Fibroblast of mammary gland (primary cell): ENCODE measurements at regions not wholly inside any gene's neighbourhood (a gene's known extent, or its start where the extent isn't known, plus 50 kb on each side); places are given as distances from the start of the nearest gene placed in this dataset.

Source experiments
- DNase-seq: peaks from one replicate; pipeline ENCODE4 v3.0.0-alpha.2; 2010; ENCODE audit warnings: low read depth
- H3K4me3 ChIP-seq: 2 replicates; pipeline ENCODE4 v1.5.1; 2011; ENCODE audit warnings: low read depth, mild to moderate bottlenecking, low read length, moderate library complexity; ENCODE audit not compliant: control insufficient read depth
- TF ChIP-seq, protein P1 (sequence below): conservative IDR thresholded peaks from 2 replicates; pipeline ENCODE4 v1.5.1; 2011; ENCODE audit warnings: low read depth, low read length, inconsistent platforms; ENCODE audit not compliant: control insufficient read depth, insufficient read depth

DNA sequence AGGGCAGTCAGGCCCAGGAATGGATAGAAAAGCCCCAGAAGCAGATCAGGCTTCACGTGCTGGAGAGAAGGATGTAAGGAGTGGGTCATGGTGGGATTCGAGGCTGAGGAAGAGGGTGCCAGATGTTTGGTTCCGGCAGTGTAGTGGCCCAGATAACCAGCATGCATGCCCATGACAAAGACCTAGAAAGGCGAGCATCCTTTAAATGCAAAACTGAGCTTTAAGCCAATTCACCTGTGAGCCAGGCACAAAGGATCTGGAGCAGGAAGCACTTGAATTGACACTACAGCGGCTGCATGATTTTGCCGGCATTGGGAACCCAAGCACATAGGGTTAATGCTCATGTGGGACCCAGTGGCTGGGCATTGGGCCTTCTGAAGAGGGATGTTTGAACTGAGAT is 185.5 kb downstream of the TRIM29 start:
- H3K4me3 ChIP-seq, result no peak overlapping the region
- no peak for DNase-seq
- TF ChIP-seq, protein P1, sequence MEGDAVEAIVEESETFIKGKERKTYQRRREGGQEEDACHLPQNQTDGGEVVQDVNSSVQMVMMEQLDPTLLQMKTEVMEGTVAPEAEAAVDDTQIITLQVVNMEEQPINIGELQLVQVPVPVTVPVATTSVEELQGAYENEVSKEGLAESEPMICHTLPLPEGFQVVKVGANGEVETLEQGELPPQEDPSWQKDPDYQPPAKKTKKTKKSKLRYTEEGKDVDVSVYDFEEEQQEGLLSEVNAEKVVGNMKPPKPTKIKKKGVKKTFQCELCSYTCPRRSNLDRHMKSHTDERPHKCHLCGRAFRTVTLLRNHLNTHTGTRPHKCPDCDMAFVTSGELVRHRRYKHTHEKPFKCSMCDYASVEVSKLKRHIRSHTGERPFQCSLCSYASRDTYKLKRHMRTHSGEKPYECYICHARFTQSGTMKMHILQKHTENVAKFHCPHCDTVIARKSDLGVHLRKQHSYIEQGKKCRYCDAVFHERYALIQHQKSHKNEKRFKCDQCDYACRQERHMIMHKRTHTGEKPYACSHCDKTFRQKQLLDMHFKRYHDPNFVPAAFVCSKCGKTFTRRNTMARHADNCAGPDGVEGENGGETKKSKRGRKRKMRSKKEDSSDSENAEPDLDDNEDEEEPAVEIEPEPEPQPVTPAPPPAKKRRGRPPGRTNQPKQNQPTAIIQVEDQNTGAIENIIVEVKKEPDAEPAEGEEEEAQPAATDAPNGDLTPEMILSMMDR, result no peak

DNA sequence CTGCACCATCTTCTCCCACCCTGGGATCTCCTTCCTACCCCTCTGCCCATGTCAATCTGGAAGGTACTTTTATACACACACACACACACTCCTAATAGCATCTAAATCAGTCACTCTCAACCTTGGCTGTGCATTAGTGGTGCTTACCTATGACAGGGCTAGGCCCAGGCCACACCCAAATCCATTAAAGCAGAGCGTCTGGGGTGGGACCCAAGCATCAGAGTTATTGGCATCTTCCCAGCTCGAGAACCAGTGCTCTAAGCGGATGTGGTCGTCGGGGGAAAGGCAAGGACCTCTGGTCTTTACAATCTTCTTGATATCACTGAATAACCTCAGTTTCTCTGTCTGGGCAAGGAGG is 194.6 kb downstream of the TRIM29 start:
- H3K4me3 ChIP-seq, result no peak overlapping the region
- no peak for DNase-seq
- TF ChIP-seq, protein P1, result no peak

DNA sequence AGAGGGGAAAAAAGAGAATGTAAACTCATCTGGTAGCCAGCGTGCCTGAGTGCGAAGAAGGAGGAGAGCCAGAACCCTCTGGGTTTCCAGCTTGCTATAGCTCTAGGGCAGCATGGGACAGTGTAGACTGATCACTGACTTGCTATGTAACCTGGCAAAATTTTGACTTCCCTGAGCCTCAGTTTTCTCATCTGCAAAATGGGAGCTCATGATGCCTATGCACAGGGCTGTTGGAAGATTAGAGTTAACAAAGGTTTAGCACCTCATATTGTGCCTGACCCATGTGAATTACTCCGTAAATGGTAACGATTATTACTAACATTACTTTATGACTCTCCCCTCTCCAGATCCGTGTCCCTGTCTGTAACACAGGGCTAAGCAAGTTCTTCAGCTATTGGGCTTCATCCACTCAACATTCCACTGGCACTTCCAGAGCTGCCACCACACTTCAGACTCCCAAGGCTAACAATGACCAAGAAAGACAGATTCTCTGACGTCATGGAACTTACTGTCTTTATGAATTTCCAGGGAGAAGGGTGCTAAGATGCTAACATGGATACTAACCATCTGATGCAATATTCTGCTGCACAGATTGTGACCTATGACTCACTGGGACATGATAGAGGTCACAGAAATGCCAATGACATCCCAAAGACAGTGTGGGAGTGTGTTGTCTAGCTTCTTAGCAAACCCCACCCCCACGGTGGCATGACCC is 195.2 kb downstream of the TRIM29 start:
- no peak overlapping the region for H3K4me3 ChIP-seq
- TF ChIP-seq, protein P1, result no peak
- DNase-seq, result peak; percentile 50

DNA sequence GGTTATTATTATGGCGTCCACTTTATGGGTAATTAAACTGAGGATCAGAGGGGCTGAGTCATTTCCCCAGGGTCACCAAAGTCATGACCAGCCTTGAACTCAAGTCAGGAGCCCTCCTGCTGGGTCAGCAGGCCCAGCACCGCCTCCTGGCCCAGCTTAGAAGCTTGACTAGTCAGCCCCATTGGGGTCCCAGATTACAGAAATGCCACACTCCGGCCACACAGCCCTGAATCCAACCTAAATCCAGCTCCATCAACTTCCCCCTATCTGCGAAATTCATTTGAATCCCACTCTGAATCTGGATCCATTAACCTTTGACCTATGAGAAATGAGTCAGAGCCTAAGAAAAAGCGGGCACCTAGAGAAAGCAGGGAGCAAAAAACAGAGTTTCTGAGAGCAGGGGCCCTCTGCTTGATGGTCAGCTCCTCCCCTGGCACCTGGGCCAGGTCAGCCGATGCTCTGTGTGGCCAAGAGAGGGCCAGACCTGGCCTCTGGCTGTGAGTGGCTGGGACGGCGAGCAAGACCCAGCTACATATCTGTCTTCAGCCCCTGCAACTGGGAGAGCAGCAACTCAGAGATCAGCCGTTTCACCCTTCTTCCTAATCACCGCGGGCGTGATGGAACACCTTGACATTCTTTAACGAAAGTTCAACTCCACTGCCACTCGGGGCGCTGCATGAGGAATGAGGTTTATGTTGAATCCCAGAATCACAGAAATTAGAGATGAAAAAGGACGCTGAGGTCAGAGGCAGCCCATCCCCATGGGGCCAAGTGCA is 196.1 kb downstream of the TRIM29 start:
- DNase-seq, result no peak
- TF ChIP-seq, protein P1, result no peak
- no peak overlapping the region for H3K4me3 ChIP-seq

DNA sequence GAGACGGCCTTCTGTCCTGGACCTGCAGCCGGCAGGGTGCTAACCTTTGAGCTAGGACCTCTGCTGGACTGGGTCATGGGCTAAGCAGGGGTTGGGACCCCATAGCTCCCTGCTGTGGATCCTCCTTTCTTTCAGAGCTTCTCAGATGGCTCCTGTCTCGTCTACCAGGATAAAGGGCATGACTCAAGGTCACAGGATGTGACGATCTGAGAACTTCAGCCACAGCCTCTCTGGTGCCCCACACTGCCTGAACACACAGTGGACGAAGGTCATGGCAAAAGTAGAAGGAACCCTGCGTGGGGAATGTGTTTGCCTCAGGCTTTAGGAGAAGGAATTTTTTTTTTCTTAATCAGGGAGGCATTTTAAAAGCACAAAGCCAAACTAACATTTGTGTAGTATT is 196.7 kb downstream of the TRIM29 start:
- no peak for DNase-seq
- TF ChIP-seq, protein P1, result no peak
- no peak overlapping the region for H3K4me3 ChIP-seq

DNA sequence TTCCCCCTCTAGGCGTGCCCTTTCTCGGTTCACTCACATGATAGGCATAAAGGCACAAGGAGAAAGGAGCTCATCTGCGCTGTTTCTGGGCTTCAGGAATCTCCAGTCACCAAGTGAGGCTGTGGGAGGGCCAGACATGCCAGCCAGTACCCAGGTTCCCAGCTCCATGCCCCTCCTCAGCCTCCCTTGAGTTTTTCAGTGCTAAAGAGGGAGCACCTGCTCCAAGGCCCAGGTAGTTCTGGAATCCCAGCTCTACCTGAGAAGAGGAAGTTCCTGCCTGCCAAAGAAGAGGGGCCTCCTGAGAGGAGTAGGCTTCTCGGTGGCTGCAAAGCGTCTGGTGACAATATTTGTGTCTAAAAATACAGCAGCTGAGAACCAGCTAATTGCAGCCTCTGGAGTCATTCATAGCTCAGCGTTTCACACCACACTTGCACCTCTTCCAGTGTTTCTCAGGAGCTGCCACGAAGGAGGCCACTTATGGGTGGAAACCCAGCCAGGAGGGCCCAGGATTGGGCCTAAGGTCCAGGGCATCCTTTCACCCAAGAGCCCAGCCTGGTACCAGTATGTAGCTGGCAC is 197.4 kb downstream of the TRIM29 start:
- no peak overlapping the region for H3K4me3 ChIP-seq
- TF ChIP-seq, protein P1, result no peak
- DNase-seq, result no peak
